Left colon (tissue), 2 donors: ENCODE measurements at regions not wholly inside any gene's neighbourhood (a gene's known extent, or its start where the extent isn't known, plus 50 kb on each side); places are given as distances from the start of the nearest gene placed in this dataset.
"Not testable (repeated sequence)": the region's sequence is repeated elsewhere in the genome, so short reads cannot be mapped to it uniquely, and the experiment has no call there.

Experiments used
- ATAC-seq: fragments of 200-7000 bp; cut with Tn5 transposase; one replicate; pipeline ENCODE4 v1.9.1; 2020; ENCODE audit warnings: mild to moderate bottlenecking, moderate library complexity
- DNase-seq, 2 donors: peaks; one replicate each; pipeline ENCODE4 v3.0.0-alpha.2; 2020
- intact Hi-C, 2 donors: fragments of 100-400 bp; cut with DNase I in 1 of 2; cut with micrococcal nuclease in 1 of 2; formaldehyde crosslinking; loops; one replicate each; pipeline versions ENCODE4 v1.11.2 to v1.14.0; 2022; cut with DNase I, micrococcal nuclease
- donor health status: DM: no; HTN: no; CAD: no.
- donor health status: DM: yes; HTN: yes; CAD: no.

DNA sequence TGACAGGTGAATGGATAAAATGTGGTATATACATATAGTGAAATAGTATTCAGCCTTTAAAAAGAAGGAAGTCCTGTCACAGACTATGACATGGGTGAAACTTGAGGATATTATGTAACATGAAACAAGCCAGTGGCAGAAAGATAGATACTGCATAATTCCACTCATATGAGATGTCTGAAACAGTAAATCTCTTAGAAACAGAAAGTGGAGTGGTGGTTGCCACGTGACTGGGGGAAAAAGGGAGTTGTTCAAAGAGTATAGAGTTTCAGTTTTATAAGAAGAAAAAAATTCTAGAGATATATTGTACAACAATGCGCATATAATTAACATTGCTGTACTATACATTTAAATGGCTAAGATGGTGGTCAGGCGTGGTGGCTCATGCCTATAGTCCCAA lies 178.2 kb upstream of the ATP5MC3 start:
- ATAC-seq, result no peak
- no peak for DNase-seq
- intact Hi-C loops, result no loop called here

DNA sequence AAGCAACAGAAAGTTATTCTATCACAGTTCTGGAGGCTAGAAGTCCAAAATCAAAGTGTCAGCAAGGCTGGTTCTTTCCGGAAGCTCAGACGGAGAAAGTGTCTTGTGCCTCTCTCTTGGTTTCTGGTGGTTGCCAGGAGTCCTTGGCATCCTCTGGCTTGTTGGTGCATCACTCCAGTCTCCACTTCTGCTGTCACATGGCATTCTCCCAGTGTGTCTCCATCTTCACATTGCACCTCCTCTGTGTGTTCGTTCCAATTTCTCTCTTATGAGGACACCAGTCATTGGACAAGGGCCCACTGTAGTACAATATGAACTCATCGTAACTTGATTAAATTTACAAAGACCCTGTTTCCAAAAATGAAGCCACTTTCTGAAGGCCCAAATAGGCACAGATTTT lies 175.4 kb upstream of the ATP5MC3 start:
- no peak for ATAC-seq
- intact Hi-C loops, result no loop called here
- no peak for DNase-seq

DNA sequence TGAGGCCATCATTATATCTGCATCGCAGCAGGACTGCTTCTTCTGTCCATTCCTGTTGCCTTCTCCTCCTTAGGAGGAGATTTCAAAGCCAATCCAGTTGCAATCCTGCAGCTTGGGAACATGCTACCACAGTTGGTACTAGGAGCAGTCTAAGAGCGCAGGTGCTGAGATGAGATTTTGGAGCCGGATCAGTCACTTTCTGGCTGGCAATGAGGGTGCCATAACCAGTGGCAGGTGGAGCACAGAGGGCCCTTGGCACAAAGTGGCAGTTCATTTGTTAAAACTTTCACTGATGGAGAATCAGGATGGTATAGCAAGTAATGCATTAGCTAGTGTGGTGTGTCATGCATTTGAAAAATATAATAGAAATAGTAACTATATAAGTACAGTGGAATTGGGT lies 173.7 kb upstream of the ATP5MC3 start:
- ATAC-seq, result no peak
- DNase-seq, result no peak
- intact Hi-C loops, result no loop called here

DNA sequence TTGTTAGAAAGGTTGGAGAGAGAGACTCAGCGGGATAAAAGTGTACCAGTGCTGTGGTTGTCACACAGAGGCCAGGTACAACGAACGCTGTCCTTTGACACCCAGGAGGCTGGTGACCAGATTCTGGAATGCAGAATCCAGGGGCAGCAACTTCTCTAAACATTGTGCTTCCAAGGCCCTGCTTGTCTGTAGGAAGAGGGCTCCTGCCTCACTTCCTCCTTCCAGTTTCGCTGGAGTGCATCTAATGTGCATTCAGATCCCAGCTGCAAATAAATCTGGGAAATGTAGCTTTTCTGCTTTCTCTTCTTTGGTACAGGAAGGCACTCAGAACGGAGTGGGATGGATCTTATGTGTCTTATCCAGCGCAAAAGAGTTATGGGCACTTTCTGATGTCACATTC lies 171.8 kb upstream of the ATP5MC3 start:
- intact Hi-C loops, result no loop called here
- ATAC-seq, result no peak

DNA sequence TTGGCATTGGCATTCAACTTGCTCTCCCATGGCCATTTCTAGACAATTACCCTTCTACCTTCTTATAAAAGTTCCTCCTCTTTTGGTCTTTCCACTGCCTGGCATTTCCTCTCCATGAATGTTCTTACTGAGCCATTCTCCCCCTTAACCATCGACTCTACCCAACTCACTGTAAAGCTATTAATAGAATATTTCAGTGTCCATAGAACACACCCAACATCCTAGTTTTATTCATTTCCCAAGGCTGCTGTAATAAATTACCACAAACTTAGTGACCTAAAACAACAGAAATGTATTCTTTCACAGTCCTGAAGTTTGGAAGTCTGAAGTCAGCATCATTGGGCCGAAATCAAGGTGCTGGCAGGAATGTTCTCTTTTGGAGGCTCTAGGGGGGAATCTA lies 170.0 kb upstream of the ATP5MC3 start:
- ATAC-seq (no peak), DNase-seq (no peak)
- intact Hi-C loops, result no loop called here

More for the DNA sequence above, 171.8 kb upstream of the ATP5MC3 start:
- no peak for DNase-seq

DNA sequence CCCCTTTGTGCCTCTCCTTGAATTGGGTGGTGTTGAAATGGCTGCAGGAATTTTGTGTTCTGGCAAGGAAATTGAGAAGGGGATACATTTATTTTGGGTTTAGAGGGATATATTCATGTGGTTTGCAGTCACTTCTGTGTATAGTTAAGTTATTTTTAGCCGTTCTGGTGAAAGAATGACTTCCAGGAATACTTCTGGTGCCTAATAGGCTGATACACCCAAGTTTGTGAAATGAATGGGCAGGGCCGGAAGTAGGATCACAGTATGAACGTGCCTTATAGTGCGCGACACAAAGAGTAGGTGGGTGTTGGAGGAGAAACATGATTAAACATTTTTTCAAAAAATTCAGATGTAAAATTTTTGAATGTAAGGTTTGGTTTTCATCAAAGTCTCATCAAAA lies 168.6 kb upstream of the ATP5MC3 start:
- intact Hi-C loops, result no loop called here
- DNase-seq, result no peak

DNA sequence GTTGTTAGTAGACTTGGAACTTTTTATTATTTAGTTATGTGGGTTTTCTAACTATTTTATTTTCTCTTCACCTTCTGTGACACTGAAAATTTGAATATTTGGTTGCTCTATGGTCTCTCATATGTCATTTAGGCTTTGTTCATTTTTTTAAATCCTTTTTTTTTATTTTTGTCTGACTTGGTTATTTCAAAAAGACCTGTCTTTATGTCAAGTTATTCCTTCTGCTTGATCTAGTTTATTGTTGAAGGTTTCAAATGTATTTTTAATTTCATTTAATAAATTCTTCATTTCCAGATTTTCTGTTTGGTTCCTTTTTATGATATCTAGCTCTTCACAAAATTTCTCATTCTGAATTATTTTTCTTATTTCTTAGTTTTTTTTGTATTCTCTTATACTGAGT lies 160.6 kb upstream of the ATP5MC3 start:
- intact Hi-C loops, result no loop called here
- DNase-seq (no peak), ATAC-seq (no peak)

More for the DNA sequence above, 168.6 kb upstream of the ATP5MC3 start:
- no peak for ATAC-seq

DNA sequence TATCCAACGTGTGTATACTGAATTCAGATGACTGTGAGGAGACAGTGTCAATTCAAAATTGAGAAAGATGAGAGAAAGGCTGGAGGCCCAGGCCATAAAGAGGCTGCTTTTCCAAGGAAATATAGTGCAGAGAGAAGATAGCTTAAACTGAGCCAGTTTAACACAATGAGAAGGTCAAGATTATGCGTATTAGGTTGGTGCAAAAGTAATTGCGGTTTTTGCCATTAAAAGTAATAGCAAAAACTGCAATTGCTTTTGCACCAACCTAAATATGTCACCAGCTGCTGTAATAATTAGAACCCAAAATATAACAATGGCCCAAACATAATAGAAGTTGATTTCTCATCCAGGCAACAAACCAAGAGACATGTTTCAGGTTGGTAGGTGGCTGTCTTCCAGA lies 148.7 kb upstream of the ATP5MC3 start:
- intact Hi-C loops, result no loop called here
- DNase-seq, result no peak
- no peak for ATAC-seq

DNA sequence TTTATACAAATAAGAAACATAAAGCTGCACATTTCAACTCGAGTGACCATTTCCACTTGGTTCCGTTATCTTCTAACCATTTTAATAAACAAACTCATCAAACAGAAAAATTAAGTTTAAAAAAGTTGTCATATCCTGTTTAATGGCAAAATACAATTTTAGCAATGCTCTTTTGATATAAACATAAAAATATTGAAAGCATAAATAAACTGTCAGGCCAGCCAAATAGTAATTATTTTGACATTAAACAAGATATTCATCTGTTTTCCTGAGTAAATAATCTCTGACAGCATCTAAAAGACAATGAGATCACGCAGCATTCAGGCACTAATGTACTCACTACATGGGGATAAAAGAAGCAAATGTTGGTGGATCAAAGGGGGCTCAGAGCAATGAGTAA lies 145.3 kb upstream of the ATP5MC3 start:
- DNase-seq (no peak), ATAC-seq (no peak)
- intact Hi-C loops, result no loop called here

DNA sequence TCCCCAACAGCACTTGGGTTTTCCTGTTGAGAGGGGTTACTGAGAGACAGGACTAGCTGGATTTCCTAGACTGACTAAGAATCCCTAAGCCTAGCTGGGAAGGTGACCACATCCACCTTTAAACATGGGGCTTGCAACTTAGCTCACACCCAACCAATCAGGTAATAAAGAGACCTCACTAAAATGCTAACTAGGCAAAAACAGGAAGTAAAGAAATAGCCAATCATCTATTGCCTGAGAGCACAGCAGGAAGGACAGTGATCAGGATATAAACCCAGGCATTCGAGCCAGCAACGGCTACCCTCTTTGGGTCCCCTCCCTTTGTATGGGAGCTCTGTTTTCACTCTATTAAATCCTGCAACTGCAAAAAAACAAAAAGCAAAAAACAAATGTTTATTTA lies 144.7 kb upstream of the ATP5MC3 start:
- intact Hi-C loops, DNase-seq, ATAC-seq: not testable (repeated sequence)

DNA sequence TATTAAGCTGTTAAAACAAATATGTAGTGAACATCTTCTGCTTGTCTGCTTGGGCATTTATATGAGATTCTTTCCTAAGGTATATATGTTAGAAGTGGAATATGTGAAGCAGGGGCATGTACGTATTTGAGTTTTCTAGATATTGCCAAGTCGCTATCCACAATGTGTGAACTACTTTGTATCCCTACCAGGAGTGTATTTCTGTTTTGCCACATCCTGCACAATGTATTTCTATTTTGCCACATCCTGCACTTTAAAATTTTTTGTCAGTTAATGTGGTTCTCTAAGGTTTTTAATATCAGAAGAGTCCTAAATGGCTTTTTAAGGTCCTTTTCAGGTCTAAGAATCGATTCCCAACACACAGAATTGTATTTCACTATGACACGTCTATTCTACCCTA lies 141.7 kb upstream of the ATP5MC3 start:
- intact Hi-C loops, result no loop called here
- no peak for DNase-seq
- ATAC-seq, result no peak

DNA sequence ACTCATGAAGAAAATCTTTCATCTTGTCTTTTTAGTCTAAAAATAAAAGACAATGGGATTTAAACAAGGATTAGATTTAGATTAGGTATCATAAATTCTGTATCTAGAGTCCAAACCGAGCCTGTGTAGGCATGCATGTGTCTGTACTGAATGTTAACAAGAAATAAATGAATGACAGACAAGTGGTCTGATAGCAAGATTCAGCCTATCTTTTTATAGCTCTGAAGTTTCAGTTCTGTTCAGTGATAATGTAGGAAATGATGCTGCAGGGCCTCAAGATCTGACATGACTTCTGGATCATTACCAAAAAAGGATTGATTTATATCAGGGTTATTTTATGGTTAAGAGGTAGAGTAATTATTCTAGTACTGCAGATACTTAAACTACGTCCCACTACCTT lies 137.0 kb upstream of the ATP5MC3 start:
- intact Hi-C loops, result no loop called here
- DNase-seq, result no peak
- ATAC-seq, result no peak

DNA sequence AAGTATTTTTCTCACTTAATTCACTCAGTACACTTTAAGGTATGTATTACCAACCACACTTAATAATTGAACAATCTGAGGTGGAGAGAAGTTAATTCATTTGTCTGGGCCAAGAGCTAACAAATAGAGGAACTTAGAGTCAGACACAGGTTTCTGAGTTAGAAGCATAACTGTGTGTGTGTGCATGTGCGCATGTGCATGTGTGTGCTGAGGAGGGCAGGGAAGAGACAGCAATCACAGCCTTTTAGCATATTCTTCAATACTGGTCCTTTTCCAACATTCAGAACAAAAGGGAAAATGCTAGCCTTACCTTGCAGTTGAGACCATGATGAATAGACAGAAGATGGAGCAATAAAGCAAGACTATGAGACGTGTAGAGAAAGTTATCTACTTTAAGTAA lies 136.2 kb upstream of the ATP5MC3 start:
- DNase-seq (no peak), ATAC-seq (no peak)
- intact Hi-C loops, result no loop called here

DNA sequence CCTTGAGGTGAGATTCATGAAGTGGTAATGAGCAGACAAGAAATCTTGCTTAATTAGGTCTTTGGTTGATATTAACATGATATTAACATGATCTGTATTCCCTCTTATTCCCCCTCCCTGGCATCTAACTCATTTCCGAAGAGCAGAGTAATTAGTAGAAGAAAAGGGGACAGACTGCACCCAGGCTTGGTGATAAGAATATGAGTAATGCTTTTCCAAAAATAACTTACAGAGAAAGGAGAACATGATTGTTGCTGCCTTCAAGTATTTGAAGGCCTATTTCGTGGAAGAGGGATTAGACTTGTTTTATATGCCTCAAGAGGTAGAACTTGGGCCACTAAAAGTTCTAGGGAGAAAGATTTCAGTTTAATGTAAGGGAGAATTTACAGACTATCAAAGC lies 130.6 kb upstream of the ATP5MC3 start:
- DNase-seq (no peak), ATAC-seq (no peak)
- intact Hi-C loops, result no loop called here

DNA sequence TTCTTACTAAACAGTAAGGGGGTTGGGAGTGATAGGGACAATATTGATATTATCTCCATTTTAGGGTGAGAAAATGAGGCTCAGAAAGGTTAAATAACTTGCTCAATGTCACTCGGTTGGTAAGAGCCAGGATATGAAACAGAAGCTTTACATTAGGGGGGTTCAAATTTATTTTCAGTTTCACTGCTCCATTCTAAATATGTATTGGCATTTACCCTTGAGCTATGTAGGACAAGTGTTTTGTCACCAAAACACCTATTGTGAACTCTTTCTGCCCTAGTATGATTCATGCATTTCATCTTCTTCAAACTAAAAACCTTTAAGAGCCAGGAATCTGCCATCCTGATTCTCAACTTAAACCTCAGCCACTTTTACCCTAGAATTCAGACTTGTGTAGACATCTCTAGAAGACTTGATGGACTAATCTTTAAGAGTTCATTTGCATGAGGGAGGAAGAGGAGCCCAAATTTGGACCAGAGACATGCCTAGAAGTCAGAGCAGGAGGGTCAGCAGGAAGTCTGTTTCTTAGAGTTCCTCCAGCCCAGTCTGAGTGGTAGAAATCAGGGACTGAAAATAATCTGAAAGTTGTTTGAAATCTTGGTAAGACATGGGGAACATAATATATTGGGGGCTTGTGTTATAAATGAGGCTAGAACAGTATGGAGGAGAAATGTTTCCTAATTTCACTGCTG lies 129.4 kb upstream of the ATP5MC3 start:
- ATAC-seq (no peak), DNase-seq (no peak)
- intact Hi-C loops, result no loop called here

DNA sequence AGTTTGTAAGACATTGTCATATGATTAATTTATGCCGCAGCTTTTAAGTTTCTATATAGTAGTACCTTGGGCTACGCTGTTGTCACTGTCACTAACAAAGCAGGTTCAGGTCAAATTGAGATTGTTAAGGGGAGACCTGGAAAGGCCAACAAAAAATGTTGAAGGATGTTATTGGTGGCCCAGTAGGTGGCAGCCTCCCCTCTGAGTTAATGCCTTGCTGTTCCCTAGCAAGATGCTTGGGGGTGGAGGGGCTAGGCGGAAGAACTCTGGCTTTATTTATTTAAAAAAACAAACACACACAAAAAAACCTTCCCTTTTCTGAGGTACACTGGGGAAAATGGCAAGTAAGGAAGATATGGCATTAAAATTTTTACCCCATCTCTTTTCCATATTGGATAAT lies 128.3 kb upstream of the ATP5MC3 start:
- DNase-seq (peak in 1 of 2 donors; percentile 5), ATAC-seq (no peak)
- intact Hi-C loops, result no loop called here

DNA sequence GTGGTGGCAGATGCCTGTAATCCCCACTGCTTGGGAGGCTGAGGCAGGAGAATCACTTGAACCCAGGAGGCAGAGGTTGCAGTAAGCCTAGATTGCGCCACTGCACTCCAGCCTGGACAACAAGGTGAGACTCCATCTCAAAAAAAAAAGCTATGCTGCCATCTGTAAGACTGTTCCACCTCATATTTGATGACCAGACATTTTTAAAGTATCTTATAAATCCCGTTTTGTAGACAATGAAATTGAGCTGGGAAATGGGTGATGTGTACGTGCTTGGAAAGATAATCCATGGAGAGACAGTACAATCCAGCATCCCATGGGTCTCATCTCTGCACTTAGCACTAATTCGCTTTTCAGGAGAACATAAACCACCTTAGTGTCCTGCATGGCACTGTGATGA lies 126.5 kb upstream of the ATP5MC3 start:
- DNase-seq (no peak), ATAC-seq (no peak)
- intact Hi-C loops, result no loop called here

DNA sequence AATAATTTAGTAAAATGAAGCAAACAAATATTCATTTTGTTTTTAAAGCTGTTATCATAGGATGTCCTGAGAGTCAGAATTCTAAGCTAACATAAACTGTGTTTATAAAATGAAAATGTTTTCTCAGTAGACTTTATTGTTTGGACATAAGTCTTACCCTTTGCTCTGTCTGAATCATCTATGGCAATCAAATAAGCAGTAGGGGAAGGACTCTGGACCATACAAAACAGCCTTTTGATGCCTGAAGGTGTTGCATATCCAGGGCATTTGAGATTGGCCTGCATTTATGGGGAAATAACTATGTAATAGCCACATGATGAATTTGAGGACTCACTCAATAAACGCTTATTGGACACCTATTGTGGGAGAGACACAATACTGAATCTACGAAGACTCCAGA lies 123.0 kb upstream of the ATP5MC3 start:
- intact Hi-C loops, result no loop called here
- ATAC-seq, result no peak

DNA sequence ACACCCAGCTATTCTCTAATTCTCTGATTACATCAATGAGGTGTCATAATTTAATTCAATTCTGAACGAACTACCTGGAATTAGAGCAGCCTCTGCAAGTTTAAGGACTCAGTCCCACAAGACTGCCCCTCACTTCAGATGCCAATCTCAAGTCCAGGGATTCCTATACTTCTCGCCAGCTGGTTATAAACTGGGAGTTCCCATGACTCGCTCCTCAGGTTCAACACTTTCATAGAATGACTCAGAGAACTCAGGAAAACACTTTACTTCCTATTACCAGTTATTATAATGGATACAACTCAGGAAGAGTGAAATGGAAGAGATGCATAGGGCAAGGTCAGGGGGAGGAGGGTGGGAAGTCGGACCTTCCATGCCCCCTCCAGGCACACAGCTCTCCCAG lies 112.3 kb upstream of the ATP5MC3 start:
- ATAC-seq (no peak), DNase-seq (no peak)
- intact Hi-C loops, result no loop called here

More for the DNA sequence above, 123.0 kb upstream of the ATP5MC3 start:
- DNase-seq, result no peak

DNA sequence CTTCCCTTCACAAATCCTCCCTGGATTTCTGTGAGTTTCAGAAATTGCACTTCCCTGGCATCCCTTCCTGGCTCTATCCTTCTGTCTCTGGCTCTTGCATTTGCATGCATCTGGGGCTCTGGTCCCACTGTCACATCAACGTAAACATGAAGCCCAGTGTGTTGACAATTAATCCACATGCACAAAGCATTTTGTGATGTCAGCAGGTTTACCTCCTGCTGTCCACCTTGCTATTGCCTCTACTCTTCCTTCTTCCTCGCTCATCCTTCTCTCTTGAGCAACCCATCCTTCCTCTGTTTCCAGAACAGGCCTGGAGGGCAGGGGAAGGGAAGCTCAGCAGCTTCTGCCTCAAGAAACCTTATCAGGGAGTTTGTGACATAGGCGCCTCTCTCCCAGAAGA lies 111.7 kb upstream of the ATP5MC3 start:
- DNase-seq (no peak), ATAC-seq (no peak)
- intact Hi-C loops, result no loop called here

DNA sequence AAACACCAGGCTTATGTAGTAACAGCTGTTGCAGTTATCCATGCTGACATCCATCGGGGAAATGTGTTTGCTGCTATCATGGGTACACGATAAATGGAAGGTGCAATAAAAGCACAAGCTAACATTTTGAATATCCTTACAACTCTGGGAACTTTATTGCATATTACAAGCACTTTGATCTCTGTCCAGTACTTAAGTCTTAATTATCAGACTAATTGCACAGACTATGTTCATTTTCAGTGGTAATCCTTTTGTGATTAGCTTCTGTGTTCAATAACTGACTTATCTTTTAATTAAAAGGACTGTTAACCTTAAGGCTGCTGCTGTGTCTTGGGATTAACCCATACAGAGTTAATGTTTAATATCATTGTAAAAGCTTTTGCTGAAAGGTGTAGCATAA lies 101.4 kb upstream of the ATP5MC3 start:
- intact Hi-C loops, result no loop called here
- DNase-seq (no peak), ATAC-seq (peak; percentile 42)

DNA sequence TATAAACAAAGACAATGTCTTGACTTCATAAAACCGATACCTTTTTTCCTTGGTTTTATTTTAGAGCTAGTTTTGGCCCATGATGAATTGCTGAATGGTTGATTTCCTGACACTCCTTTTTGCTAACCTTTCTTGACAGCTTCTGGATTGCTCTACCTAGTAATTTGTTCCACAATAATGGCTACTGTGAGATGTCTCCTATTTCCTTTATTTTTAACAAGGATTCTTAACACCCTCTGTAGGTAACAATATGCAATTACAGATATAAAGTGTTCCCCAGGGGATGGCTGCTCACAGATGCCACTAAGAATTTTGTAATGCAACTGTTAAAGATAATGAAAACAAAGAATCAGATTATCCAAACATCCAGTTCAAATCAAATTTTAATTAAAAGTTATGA lies 100.8 kb upstream of the ATP5MC3 start:
- intact Hi-C loops, result no loop called here
- peak; percentile 74 for ATAC-seq
- DNase-seq, result no peak
